Prostate gland (tissue), 2 donors: ENCODE measurements at regions not wholly inside any gene's neighbourhood (a gene's known extent, or its start where the extent isn't known, plus 50 kb on each side); places are given as distances from the start of the nearest gene placed in this dataset.

ENCODE experiments used
- CTCF ChIP-seq, 4 experiments: fragments of 200-600 bp in 2 of 4; fragments of 450-650 bp in 2 of 4; sonication (generic) in 2 of 4; IDR thresholded peaks; 1 replicate in 3 of 4; 2 replicates in 1 of 4; pipeline ENCODE4 v1.5.1; 2016 to 2019; ENCODE audit warnings: antibody characterized with exemption in 4 of 4, mild to moderate bottlenecking in 2 of 4, moderate library complexity in 2 of 4
- POLR2A ChIP-seq: fragments of 450-650 bp; IDR thresholded peaks from one replicate; pipeline ENCODE4 v1.6.1; 2016; ENCODE audit warnings: antibody characterized with exemption, mild to moderate bottlenecking
- POLR2AphosphoS5 ChIP-seq: sonication (generic); formaldehyde crosslinking; IDR thresholded peaks from one replicate; pipeline ENCODE4 v1.6.1; 2017; ENCODE audit warnings: antibody characterized with exemption

GRCh38 chr13:73835138-73835721, 299.0 kb downstream of the KLF12 start:
- TF ChIP-seq CTCF (IDR thresholded peaks at IDR 0.05) (peak; percentile 26 to 73 (median 69)), POLR2A (no peak), POLR2AphosphoS5 (no peak)
